Activated CD8-positive, alpha-beta memory T cell treated with anti-CD3 and anti-CD28 coated beads, Interleukin-2, amount 10 ng/mL, durations not matched to agents 7 days and 5 days (primary cell): ENCODE measurements at regions not wholly inside any gene's neighbourhood (a gene's known extent, or its start where the extent isn't known, plus 50 kb on each side); places are given as distances from the start of the nearest gene placed in this dataset.
A peak's percentile ranks its signal among the peaks of the same experiment; 100 is the strongest.

Experiments used
- ATAC-seq: fragments of 150-1000 bp; cut with Tn5 transposase; one replicate; pipeline ENCODE4 v1.10.0; 2021; ENCODE audit warnings: moderate library complexity
- CTCF ChIA-PET: fragments of 350-600 bp; sonication (Branson Sonifier 250); formaldehyde crosslinking; loops from one replicate; lab custom pipeline; 2021; ENCODE audit warnings: antibody characterized with exemption; lab: Charles Lee
- DNase-seq: peaks from one replicate; pipeline ENCODE4 v3.0.0-alpha.2; 2020
- H3K27ac Mint-ChIP-seq: one replicate; pipeline ENCODE4 v1.8.0; 2021; ENCODE audit warnings: mild to moderate bottlenecking, mixed read lengths
- H3K27me3 Mint-ChIP-seq: one replicate; pipeline ENCODE4 v1.8.0; 2021; ENCODE audit warnings: mixed read lengths
- H3K36me3 Mint-ChIP-seq: one replicate; pipeline ENCODE4 v1.8.0; 2021; ENCODE audit warnings: mild to moderate bottlenecking, mixed read lengths
- H3K4me1 Mint-ChIP-seq: one replicate; pipeline ENCODE4 v1.8.0; 2021; ENCODE audit warnings: mixed read lengths
- H3K4me3 Mint-ChIP-seq: one replicate; pipeline ENCODE4 v1.8.0; 2021; ENCODE audit warnings: mild to moderate bottlenecking, moderate library complexity, mixed read lengths
- H3K9me3 Mint-ChIP-seq: one replicate; pipeline ENCODE4 v1.8.0; 2022; ENCODE audit warnings: low read depth, mixed read lengths

GRCh38 chr20:52416953-52417352, 225.4 kb upstream of the ZFP64 start:
- H3K4me3 Mint-ChIP-seq, result no peak overlapping the region
- H3K4me1 Mint-ChIP-seq, result no peaks in the 10 kb centered on the region
- H3K36me3 Mint-ChIP-seq, result peaks cover 4% of the 10 kb centered on the region
- CTCF ChIA-PET, result interaction anchor here (1.0 kb wide), 1 partner anchor 10 kb away, joined by 3 read pairs; no protein-coding TSS in a partner anchor
- no peak for ATAC-seq
- H3K9me3 Mint-ChIP-seq, result peaks cover 8% of the 10 kb centered on the region
- no peaks in the 10 kb centered on the region for H3K27me3 Mint-ChIP-seq
- DNase-seq, result no peak
- no peak overlapping the region for H3K27ac Mint-ChIP-seq

DNA sequence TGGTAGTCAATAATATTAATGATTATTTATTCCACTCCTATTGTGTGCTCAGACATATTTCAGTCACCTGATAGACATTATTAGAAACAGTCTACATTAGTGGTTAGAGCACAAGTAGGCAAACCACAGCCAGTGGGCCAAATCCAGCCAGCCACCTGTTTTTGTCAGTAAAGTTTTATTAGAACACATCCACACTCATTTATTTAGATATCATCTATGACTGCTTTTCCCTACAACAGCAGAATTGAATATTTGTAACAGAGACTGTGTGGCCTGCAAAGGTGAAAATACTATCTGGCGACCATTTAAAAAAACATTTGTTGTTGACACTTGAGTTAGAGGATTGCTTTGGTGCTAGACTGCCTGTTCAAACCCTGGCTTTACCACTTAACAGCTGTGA, 220.0 kb upstream of the ZFP64 start:
- H3K36me3 Mint-ChIP-seq, result peaks cover 7% of the 10 kb centered on the region
- ATAC-seq (no peak), DNase-seq (no peak)
- CTCF ChIA-PET, result no interaction called here
- peaks cover 6% of the 10 kb centered on the region for H3K9me3 Mint-ChIP-seq
- peaks cover 29% of the 10 kb centered on the region for H3K4me1 Mint-ChIP-seq
- H3K27me3 Mint-ChIP-seq, result no peaks in the 10 kb centered on the region
- H3K4me3 Mint-ChIP-seq, result no peak overlapping the region
- no peak overlapping the region for H3K27ac Mint-ChIP-seq

- H3K9me3 Mint-ChIP-seq, result peaks cover 6% of the 10 kb centered on the region
- CTCF ChIA-PET, result interaction anchor here (1.6 kb wide), 1 partner anchor 10 kb away, joined by 5 read pairs; no protein-coding TSS in a partner anchor
- DNase-seq (no peak), ATAC-seq (peak; percentile 10)
- H3K36me3 Mint-ChIP-seq, result peaks cover 10% of the 10 kb centered on the region
- H3K27me3 Mint-ChIP-seq, result no peaks in the 10 kb centered on the region
- peaks cover 37% of the 10 kb centered on the region for H3K4me1 Mint-ChIP-seq
- peak overlapping the region; percentile 57 for H3K4me3 Mint-ChIP-seq
- H3K27ac Mint-ChIP-seq, result peak overlapping the region; percentile 84
Measured at GRCh38 chr20:52410731-52411234, 219.2 kb upstream of the ZFP64 start.

GRCh38 chr20:52410182-52410647, 218.6 kb upstream of the ZFP64 start:
- DNase-seq, result peak; percentile 62
- Mint-ChIP-seq H3K36me3 (peaks cover 10% of the 10 kb centered on the region), H3K4me3 (peak overlapping the region; percentile 57), H3K27ac (peak overlapping the region; percentile 84), H3K9me3 (peaks cover 6% of the 10 kb centered on the region), H3K27me3 (no peaks in the 10 kb centered on the region), H3K4me1 (peaks cover 43% of the 10 kb centered on the region)
- ATAC-seq, result peak; percentile 83
- CTCF ChIA-PET, result interaction anchor here (1.6 kb wide), 1 partner anchor 9 kb away, joined by 5 read pairs; no protein-coding TSS in a partner anchor

GRCh38 chr20:52405986-52406385, 214.4 kb upstream of the ZFP64 start:
- peaks cover 59% of the 10 kb centered on the region for H3K4me1 Mint-ChIP-seq

DNA sequence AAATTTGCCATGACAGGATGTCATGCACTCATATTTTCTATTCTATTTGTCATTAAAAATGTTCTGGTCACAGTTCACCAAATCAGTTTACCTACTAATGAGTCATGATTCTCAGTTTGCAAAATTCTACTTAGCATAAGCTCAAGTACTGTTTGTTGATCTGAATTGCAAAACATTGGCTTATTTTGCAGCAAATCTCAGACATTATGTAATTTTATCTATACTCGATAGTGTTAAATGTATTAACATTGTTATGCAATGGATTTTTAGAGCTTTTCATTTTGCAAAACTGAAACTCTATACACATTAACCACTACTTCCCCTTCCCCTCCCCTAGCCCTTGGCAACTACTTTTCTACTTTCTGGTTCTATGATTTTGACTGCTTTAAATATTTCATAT, 213.8 kb upstream of the ZFP64 start:
- Mint-ChIP-seq H3K27ac (peak overlapping the region; percentile 69), H3K9me3 (peaks cover 2% of the 10 kb centered on the region), H3K36me3 (peaks cover 15% of the 10 kb centered on the region), H3K4me3 (no peak overlapping the region), H3K27me3 (no peaks in the 10 kb centered on the region), H3K4me1 (peaks cover 54% of the 10 kb centered on the region)
- DNase-seq, result no peak
- CTCF ChIA-PET, result no interaction called here
- ATAC-seq, result peak; percentile 41

More at GRCh38 chr20:52405986-52406385, 214.4 kb upstream of the ZFP64 start:
- CTCF ChIA-PET, result no interaction called here
- ATAC-seq, result no peak
- peaks cover 2% of the 10 kb centered on the region for H3K9me3 Mint-ChIP-seq
- peaks cover 15% of the 10 kb centered on the region for H3K36me3 Mint-ChIP-seq
- no peak overlapping the region for H3K4me3 Mint-ChIP-seq
- DNase-seq, result no peak
- no peaks in the 10 kb centered on the region for H3K27me3 Mint-ChIP-seq
- peak overlapping the region; percentile 69 for H3K27ac Mint-ChIP-seq

GRCh38 chr20:52404671-52405070, 213.1 kb upstream of the ZFP64 start:
- Mint-ChIP-seq H3K27ac (peak overlapping the region; percentile 69), H3K4me3 (no peak overlapping the region), H3K4me1 (peaks cover 46% of the 10 kb centered on the region), H3K9me3 (peaks cover 2% of the 10 kb centered on the region), H3K27me3 (no peaks in the 10 kb centered on the region), H3K36me3 (peaks cover 15% of the 10 kb centered on the region)
- ATAC-seq (no peak), DNase-seq (no peak)
- CTCF ChIA-PET, result interaction anchor here (0.8 kb wide), 1 partner anchor 26 kb away, joined by 3 read pairs; no protein-coding TSS in a partner anchor

DNA sequence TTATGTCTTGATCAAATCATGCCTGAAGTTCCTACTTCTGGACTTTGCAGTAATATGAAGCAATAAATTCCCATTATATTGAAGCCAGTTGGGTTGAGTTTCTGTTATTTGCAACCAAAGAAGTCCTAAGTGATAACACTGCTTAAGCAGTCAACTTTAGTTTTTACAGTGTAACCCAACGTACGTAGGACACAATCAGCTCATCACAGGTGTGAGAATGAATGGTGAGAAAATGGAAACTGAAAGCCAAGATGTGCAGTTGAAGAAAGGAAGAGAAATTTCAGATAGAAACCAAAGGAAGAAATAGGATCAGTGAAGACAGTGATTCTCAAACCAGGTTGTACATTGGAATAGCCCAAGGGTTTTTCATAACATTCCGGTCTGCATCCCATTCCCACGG, 211.4 kb upstream of the ZFP64 start:
- H3K27me3 Mint-ChIP-seq, result no peaks in the 10 kb centered on the region
- no peak overlapping the region for H3K4me3 Mint-ChIP-seq
- DNase-seq, result no peak
- H3K4me1 Mint-ChIP-seq, result peaks cover 41% of the 10 kb centered on the region
- CTCF ChIA-PET, result interaction anchor here (1.2 to 1.5 kb wide), 4 partner anchors 13 to 91 kb away, joined by 3 to 4 read pairs (median 3); no protein-coding TSS in a partner anchor
- H3K36me3 Mint-ChIP-seq, result peaks cover 15% of the 10 kb centered on the region
- peaks cover 2% of the 10 kb centered on the region for H3K9me3 Mint-ChIP-seq
- peak overlapping the region; percentile 54 for H3K27ac Mint-ChIP-seq
- peak; percentile 59 for ATAC-seq

DNA sequence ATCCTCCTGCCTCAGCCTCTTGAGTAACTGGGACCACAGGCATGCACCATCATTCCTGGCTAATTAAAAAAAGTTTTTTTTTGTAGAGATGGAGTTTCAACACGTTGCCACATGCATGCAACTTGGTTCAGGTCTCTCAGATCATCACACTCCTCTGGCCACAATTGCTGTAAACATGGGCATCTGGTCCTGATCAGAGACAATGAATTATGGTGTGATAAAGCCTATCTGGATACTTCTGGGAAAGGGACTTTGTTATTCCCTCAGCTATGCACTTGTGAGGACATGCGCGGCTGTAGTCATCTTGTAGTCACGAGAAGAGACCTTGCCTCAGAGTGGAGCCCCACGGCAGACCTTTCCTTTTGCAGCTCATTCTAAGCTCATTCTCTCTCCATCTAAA, 210.9 kb upstream of the ZFP64 start:
- CTCF ChIA-PET, result interaction anchor here (1.4 to 1.5 kb wide), 2 partner anchors 89 to 91 kb away, joined by 3 to 4 read pairs; no protein-coding TSS in a partner anchor
- Mint-ChIP-seq H3K4me3 (no peak overlapping the region), H3K27ac (no peak overlapping the region), H3K36me3 (peaks cover 15% of the 10 kb centered on the region), H3K9me3 (peaks cover 2% of the 10 kb centered on the region), H3K4me1 (peaks cover 41% of the 10 kb centered on the region), H3K27me3 (no peaks in the 10 kb centered on the region)
- ATAC-seq (no peak), DNase-seq (no peak)

DNA sequence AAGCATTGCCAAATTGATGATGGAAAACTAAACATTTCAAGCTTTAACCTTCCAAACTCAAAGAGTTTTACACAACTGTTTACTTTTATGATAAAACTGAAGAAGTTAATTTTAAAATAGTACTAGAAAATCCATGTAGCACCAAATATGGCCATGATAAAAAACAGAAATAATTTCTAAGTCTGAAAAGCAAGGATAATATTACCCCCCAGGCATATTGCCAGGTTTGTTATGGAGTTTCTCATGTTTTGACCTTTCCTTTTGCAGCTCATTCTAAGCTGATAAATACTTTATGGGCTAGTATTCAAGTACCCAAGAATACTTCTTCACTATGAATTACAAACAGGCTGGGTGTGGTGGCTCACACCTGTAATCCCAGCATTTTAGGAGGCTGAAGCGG, 209.9 kb upstream of the ZFP64 start:
- peaks cover 9% of the 10 kb centered on the region for H3K36me3 Mint-ChIP-seq
- peaks cover 32% of the 10 kb centered on the region for H3K4me1 Mint-ChIP-seq
- H3K27me3 Mint-ChIP-seq, result no peaks in the 10 kb centered on the region
- H3K27ac Mint-ChIP-seq, result no peak overlapping the region
- ATAC-seq (no peak), DNase-seq (no peak)
- CTCF ChIA-PET, result interaction anchor here (2.3 kb wide), 1 partner anchor 8 kb away, joined by 5 read pairs; no protein-coding TSS in a partner anchor
- H3K9me3 Mint-ChIP-seq, result no peaks in the 10 kb centered on the region
- no peak overlapping the region for H3K4me3 Mint-ChIP-seq

GRCh38 chr20:52399352-52399751, 207.8 kb upstream of the ZFP64 start:
- Mint-ChIP-seq H3K27ac (no peak overlapping the region), H3K9me3 (peaks cover 3% of the 10 kb centered on the region), H3K4me1 (peaks cover 11% of the 10 kb centered on the region), H3K36me3 (peaks cover 7% of the 10 kb centered on the region), H3K27me3 (no peaks in the 10 kb centered on the region), H3K4me3 (no peak overlapping the region)
- CTCF ChIA-PET, result no interaction called here
- DNase-seq, result no peak
- ATAC-seq, result no peak

DNA sequence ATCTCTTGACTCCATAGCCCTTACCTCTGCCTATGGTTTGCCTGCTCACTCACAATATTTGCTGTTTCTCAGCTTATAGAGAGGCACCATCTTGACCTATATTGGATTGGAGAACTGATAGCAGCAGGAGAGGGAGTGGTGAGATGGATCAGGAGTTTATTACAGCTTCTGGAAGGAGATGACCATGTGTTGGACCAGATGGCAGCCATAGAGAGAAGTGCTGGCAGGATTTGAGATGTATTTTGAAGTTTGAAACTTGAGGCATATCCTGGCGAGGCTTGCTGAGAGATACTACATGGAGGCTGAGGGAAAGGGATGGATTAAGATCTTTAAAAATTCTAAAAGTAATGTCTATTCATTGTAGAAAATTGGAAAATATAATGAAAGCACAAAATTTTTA, 198.0 kb upstream of the ZFP64 start:
- CTCF ChIA-PET, result no interaction called here
- peaks cover 2% of the 10 kb centered on the region for H3K9me3 Mint-ChIP-seq
- H3K27me3 Mint-ChIP-seq, result no peaks in the 10 kb centered on the region
- H3K36me3 Mint-ChIP-seq, result no peaks in the 10 kb centered on the region
- no peak for ATAC-seq
- no peaks in the 10 kb centered on the region for H3K4me1 Mint-ChIP-seq
- no peak overlapping the region for H3K4me3 Mint-ChIP-seq
- DNase-seq, result no peak
- H3K27ac Mint-ChIP-seq, result no peak overlapping the region

DNA sequence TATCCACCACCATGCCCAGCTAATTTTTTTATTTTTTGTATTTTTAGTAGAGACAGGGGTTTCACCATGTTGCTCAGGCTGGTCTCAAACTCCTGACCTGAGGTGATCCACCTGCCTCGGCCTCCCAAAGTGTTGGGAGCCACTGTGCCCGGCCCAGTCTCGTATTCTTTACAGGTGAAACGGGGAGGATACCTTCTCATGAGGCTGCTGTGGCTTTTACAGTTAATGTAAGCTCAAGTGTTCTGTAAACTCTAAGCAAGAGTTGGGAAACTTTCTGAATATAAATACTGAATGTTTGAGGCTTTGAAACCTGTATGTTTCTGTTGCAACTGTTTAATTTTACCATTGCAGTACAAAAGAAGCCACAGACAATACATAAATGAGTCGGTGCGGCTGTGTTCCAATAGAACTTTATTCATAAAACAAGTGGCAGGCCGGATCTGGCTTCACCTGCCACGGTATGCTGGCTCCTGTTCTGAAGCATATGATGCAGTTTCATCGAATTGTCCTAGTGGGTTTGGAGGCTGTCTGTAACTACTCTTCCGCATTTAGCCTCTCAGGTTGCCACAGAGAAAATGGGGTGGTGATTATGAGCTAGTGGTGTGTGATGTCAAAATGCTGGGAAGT, 192.5 kb upstream of the ZFP64 start:
- CTCF ChIA-PET, result no interaction called here
- H3K27ac Mint-ChIP-seq, result no peak overlapping the region
- DNase-seq (no peak), ATAC-seq (no peak)
- peaks cover 4% of the 10 kb centered on the region for H3K9me3 Mint-ChIP-seq
- H3K36me3 Mint-ChIP-seq, result no peaks in the 10 kb centered on the region
- H3K27me3 Mint-ChIP-seq, result no peaks in the 10 kb centered on the region
- H3K4me1 Mint-ChIP-seq, result peaks cover 3% of the 10 kb centered on the region
- H3K4me3 Mint-ChIP-seq, result no peak overlapping the region

DNA sequence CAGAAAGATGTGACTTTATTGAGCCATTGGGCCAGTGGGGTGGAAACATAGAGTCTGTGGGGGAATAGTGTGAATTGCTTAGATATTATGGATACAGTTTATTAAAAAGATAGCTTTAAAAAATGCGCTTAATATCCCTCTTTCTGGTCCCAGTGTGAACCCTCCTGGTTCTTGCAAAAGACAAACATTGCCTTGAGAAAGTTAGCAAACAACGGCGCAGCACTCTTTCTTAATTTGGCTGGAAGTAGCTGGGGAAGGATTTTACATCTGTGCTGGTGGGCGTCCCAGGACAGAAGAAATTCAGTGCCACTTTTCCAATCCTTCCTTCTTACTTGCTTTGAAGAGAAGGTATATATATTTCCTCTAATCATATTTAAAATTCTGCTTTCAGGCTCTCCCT, 191.4 kb upstream of the ZFP64 start:
- Mint-ChIP-seq H3K4me1 (peaks cover 3% of the 10 kb centered on the region), H3K9me3 (peaks cover 4% of the 10 kb centered on the region), H3K27ac (no peak overlapping the region), H3K4me3 (no peak overlapping the region), H3K27me3 (no peaks in the 10 kb centered on the region), H3K36me3 (no peaks in the 10 kb centered on the region)
- ATAC-seq (no peak), DNase-seq (no peak)
- CTCF ChIA-PET, result interaction anchor here (2.4 kb wide), 1 partner anchor 70 kb away, joined by 6 read pairs; no protein-coding TSS in a partner anchor
